DMS53 treated with DMSO at 0.1 percent for 48 hours (cell line): ENCODE measurements at regions not wholly inside any gene's neighbourhood (a gene's known extent, or its start where the extent isn't known, plus 50 kb on each side); places are given as distances from the start of the nearest gene placed in this dataset.
"Not testable (repeated sequence)": the region's sequence is repeated elsewhere in the genome, so short reads cannot be mapped to it uniquely, and the experiment has no call there.

Experiments used
- DNase-seq: peaks from one replicate; lab custom pipeline; 2025; ENCODE audit not compliant: unreplicated experiment; lab: John Stamatoyannopoulos, UW

DNA sequence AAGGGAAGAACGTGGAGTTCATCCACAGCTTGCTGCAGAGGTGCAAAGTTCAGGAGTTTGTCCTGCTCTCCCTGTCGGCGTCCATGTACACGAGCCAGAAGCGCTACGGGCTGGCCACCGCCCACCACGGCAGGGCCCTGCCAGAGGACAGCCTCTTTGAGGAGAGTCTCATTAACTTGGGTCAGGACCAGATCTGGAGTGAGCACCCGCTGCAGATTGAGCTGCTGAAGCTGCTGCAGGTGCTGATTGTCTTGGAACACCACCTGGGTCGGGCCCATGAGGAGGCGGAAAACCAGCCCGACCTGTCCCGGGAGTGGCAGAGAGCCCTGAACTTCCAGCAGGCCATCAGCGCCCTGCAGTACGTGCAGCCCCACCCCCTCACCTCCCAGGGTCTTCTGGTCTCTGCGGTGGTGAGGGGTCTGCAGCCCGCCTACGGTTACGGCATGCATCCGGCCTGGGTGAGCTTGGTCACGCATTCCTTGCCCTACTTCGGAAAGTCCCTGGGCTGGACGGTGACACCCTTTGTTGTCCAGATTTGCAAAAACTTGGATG, 73.8 kb upstream of the MORC3 start:
- no peak for DNase-seq

- DNase-seq: no peak
Measured at GRCh38 chr21:36247316-36248010, 72.5 kb upstream of the MORC3 start.

DNA sequence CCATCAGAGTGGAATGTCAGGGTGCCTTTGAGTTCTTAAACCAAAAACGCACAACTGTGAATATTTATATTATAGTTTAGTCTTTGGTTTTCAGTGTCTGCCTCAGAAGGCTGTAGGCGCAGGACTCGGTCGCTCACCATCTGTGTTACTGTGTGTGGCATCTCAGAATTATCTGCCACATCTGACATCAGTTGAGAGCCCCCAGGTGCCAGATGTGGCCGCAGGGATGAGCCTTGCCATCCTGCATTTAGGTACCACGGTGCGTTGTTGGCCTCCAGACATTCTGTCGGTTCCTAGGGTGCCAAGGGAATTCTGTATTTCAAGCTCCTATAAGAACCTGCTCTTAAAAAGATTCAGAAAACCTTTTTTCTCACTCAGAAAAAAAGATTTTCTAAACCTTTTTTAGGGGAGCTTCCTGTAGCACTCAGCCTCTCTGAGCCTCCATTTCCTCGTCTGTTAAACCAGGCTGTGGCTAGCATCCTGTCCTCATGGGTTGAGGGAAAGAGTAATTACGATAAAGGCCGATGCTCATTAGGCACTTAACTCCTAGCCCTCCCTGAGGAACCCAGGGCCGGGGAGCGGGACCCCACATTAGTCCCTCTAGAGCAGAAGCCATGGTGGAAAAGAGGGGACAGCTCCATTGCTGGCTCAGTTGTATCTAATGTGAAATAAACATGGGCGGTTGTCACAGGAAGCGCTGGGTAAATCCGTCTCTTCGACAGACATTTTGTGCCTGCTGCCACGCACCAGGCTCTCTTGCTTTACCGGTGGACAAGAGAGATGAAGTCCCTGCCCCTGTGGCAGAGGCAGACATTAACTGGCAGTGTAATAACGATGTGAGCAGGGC, 70.2 kb upstream of the MORC3 start:
- no peak for DNase-seq

GRCh38 chr21:36250423-36251075, 69.4 kb upstream of the MORC3 start:
- DNase-seq: no peak

- DNase-seq: no peak
Measured at GRCh38 chr21:36254106-36254941, 65.7 kb upstream of the MORC3 start.

- no peak for DNase-seq
Measured at GRCh38 chr21:36255663-36256062, 64.3 kb upstream of the MORC3 start.

DNA sequence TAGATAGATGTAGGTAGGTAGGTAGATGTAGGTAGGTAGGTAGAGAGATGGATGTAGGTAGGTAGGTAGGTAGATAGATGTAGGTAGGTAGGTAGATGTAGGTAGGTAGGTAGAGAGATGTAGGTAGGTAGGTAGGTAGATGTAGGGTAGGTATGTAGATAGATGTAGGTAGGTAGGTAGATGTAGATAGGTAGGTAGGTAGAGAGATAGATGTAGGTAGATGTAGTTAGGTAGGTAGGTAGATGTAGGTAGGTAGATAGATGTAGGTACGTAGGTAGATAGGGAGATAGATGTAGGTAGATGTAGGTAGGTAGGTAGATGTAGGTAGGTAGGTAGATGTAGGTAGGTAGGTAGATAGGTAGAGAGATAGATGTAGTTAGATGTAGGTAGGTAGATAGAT, 62.3 kb upstream of the MORC3 start:
- DNase-seq: no peak

DNA sequence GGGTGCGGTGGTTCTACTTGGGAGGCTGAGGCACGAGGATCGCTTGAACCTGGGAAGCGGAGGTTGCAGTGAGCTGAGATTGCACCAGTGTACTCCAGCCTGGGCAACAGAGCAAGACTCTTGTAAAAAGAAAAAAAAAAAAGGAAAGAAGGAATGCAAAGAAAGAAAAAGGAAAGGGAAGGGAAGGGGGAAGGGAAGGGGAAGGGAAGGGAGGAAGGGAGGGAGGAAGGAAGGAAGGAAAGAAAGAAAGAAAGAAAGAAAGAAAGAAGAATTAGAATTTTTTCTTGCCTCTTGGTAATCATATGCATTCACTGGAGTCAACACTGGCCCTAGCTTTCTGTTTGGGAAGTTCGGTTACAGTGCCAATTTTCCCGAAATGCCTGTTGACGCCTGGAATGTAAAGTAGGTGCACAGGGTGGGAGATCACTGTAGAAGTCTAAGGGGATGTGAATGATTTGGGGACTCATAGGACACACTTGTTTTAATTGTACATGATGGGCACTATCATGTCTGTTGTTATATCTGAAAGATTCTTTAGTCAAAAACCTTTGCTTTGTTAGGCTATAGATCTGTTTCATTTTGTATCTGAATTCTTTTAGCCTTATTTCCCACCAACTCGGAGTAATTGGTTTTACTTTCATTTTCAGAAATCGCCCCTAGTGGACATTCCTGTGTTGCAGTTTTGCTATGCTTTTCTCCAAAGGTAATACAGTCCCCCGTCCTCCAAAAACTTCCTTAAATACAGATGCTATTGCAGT, 59.8 kb upstream of the MORC3 start:
- DNase-seq: peak; percentile 32

DNA sequence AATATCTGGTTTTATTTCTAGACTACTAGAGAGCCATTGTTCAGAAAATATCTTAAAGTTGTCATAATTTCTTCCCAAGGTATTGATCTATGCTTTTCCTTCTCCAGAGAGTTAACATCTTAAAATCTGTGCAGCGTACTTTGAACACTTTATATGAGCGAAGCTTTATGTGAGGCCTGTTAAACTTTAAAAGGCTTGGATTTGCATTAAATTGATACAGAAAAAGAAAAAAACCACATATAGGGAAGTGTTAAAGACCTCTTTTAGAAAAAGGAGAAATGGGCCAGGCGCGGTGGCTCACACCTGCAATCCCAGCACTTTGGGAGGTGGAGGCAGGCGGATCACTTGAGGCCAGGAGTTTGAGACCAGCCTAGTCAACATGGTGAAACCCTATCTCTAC, 59.2 kb upstream of the MORC3 start:
- no peak for DNase-seq

GRCh38 chr21:36261459-36261858, 58.5 kb upstream of the MORC3 start:
- no peak for DNase-seq

DNA sequence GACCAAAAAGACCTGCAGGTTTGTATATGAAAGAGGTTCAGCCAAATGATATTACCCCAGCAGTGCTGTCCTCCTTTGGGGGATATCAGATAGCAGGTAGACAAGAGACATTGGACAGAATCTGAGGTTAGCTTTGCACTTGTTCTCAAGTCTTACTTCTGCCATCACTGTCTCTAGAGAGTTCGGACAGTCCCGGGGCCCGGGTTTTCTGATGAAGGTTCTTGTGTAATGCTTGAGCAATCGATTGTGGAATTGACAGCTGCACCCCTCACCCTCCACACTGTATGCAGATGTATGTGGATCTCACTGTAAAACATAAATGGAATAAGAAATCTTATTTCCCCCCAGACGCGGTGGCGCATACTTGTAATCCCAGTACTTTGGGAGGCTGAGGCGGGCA, 56.2 kb upstream of the MORC3 start:
- DNase-seq: no peak

- no peak for DNase-seq
Measured at GRCh38 chr21:36265431-36265830, 54.6 kb upstream of the MORC3 start.

DNA sequence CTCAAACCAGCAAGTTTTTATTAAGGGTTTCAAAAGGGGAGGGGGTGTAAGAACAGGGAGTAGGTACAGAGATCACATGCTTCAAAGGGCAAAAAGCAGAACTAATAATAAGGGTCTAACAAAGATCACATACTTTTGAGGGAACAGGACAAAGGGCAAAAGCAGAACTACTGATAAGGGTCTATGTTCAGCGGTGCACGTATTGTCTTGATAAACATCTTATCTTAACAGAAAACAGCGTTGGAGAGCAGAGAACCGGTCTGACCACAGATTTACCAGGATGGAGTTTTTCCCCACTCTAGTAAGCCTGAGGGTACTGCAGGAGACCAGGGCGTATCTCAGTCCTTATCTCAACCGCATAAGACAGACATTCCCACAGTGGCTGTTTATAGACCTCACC, 52.2 kb upstream of the MORC3 start:
- not testable (repeated sequence) for DNase-seq

DNA sequence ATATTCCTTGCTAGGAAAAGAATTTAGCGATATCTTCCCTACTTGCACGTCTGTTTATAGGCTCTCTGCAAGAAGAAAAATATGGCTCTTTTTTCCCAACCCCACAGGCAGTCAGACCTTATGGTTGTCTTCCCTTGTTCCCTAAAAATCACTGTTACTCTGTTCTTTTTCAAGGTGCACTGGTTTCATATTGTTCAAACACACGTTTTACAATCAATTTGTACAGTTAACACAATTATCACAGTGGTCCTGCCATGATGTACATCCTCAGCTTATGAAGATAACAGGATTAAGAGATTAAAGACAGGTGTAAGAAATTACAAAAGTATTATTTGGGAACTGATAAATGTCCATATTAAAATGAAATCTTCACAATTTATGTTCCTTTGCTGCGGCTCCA, 51.7 kb upstream of the MORC3 start:
- not testable (repeated sequence) for DNase-seq
